Mesothelial cell of epicardium (in vitro differentiated cells): ENCODE measurements at regions not wholly inside any gene's neighbourhood (a gene's known extent, or its start where the extent isn't known, plus 50 kb on each side); places are given as distances from the start of the nearest gene placed in this dataset.

Experiments
- DNase-seq, 2 experiments: peaks; one replicate each; pipeline ENCODE4 v3.0.0; 2021; ENCODE audit warnings: low spot score in 2 of 2; ENCODE audit not compliant: unreplicated experiment in 2 of 2
- H3K27ac Mint-ChIP-seq: 2 replicates; pipeline ENCODE4 v1.8.0; 2021; ENCODE audit warnings: mixed read lengths
- H3K27me3 Mint-ChIP-seq: 2 replicates; pipeline ENCODE4 v1.8.0; 2021; ENCODE audit warnings: low read depth, mixed read lengths
- H3K36me3 Mint-ChIP-seq: 2 replicates; pipeline ENCODE4 v1.8.0; 2021; ENCODE audit warnings: mixed read lengths
- H3K4me1 Mint-ChIP-seq: 2 replicates; pipeline ENCODE4 v1.8.0; 2021; ENCODE audit warnings: mixed read lengths
- H3K4me3 Mint-ChIP-seq: 2 replicates; pipeline ENCODE4 v1.8.0; 2021; ENCODE audit warnings: mild to moderate bottlenecking, moderate library complexity, mixed read lengths
- H3K9me3 Mint-ChIP-seq: 2 replicates; pipeline ENCODE4 v1.8.0; 2021; ENCODE audit warnings: mixed read lengths
- CTCF ChIP-seq: fragments of 200-600 bp; sonication (generic); IDR thresholded peaks from one replicate; pipeline ENCODE4 v1.5.0; 2021; ENCODE audit warnings: antibody characterized with exemption; ENCODE audit not compliant: unreplicated experiment

GRCh38 chr22:48434156-48434867 lies 1393.4 kb downstream of the BRD1 start:
- Mint-ChIP-seq H3K4me1 (peaks cover 7% of the 10 kb centered on the region), H3K9me3 (no peaks in the 10 kb centered on the region), H3K27me3 (peaks cover 29% of the 10 kb centered on the region), H3K36me3 (no peaks in the 10 kb centered on the region), H3K4me3 (no peak overlapping the region), H3K27ac (no peak overlapping the region)
- no peak for DNase-seq
- TF ChIP-seq CTCF, result no peak

- no peaks in the 10 kb centered on the region for H3K36me3 Mint-ChIP-seq
- peaks cover 25% of the 10 kb centered on the region for H3K27me3 Mint-ChIP-seq
Measured at GRCh38 chr22:48433647-48434046, 1394.0 kb downstream of the BRD1 start.

GRCh38 chr22:48432781-48433518 lies 1394.7 kb downstream of the BRD1 start:
- no peak overlapping the region for H3K27ac Mint-ChIP-seq
- no peak for DNase-seq
- H3K9me3 Mint-ChIP-seq, result no peaks in the 10 kb centered on the region
- no peak for TF ChIP-seq CTCF
- H3K36me3 Mint-ChIP-seq, result no peaks in the 10 kb centered on the region
- no peak overlapping the region for H3K4me3 Mint-ChIP-seq
- peaks cover 20% of the 10 kb centered on the region for H3K27me3 Mint-ChIP-seq
- peaks cover 19% of the 10 kb centered on the region for H3K4me1 Mint-ChIP-seq

More at GRCh38 chr22:48433647-48434046, 1394.0 kb downstream of the BRD1 start:
- no peak for DNase-seq
- H3K4me3 Mint-ChIP-seq, result no peak overlapping the region
- no peaks in the 10 kb centered on the region for H3K9me3 Mint-ChIP-seq
- H3K4me1 Mint-ChIP-seq, result peaks cover 14% of the 10 kb centered on the region
- no peak overlapping the region for H3K27ac Mint-ChIP-seq
- no peak for TF ChIP-seq CTCF

GRCh38 chr22:48431536-48432315 lies 1395.9 kb downstream of the BRD1 start:
- Mint-ChIP-seq H3K9me3 (no peaks in the 10 kb centered on the region), H3K4me3 (no peak overlapping the region), H3K36me3 (no peaks in the 10 kb centered on the region), H3K27me3 (peaks cover 12% of the 10 kb centered on the region), H3K27ac (no peak overlapping the region), H3K4me1 (peaks cover 20% of the 10 kb centered on the region)
- no peak for TF ChIP-seq CTCF
- DNase-seq, result no peak

- H3K9me3 Mint-ChIP-seq, result no peaks in the 10 kb centered on the region
- peaks cover 21% of the 10 kb centered on the region for H3K4me1 Mint-ChIP-seq
- TF ChIP-seq CTCF, result no peak
- peaks cover 8% of the 10 kb centered on the region for H3K27me3 Mint-ChIP-seq
- H3K36me3 Mint-ChIP-seq, result no peaks in the 10 kb centered on the region
- H3K4me3 Mint-ChIP-seq, result no peak overlapping the region
- no peak overlapping the region for H3K27ac Mint-ChIP-seq
- DNase-seq, result no peak
Measured at GRCh38 chr22:48431014-48431413, 1396.7 kb downstream of the BRD1 start.
